ENCODE measurements at regions not wholly inside any gene's neighbourhood (a gene's known extent, or its start where the extent isn't known, plus 50 kb on each side); places are given as distances from the start of the nearest gene placed in this dataset.
A peak's percentile ranks its signal among the peaks of the same experiment; 100 is the strongest.
"Not testable (repeated sequence)": the region's sequence is repeated elsewhere in the genome, so short reads cannot be mapped to it uniquely, and the experiment has no call there.

GRCh38 chr7:131083781-131084180 is 243.9 kb upstream of the MKLN1 start:
- DNase-seq (ENCODE audit: low read depth): no peak

GRCh38 chr7:131084336-131084735 is 243.3 kb upstream of the MKLN1 start:
- DNase-seq (ENCODE audit: low read depth): not testable (repeated sequence)

GRCh38 chr7:131087756-131088658 is 239.7 kb upstream of the MKLN1 start:
- no peak for DNase-seq (ENCODE audit: low read depth)

GRCh38 chr7:131090188-131090587 is 237.5 kb upstream of the MKLN1 start:
- no peak for DNase-seq (ENCODE audit: low read depth)

- no peak for DNase-seq (ENCODE audit: low read depth)
Measured at GRCh38 chr7:131090886-131091692, 236.6 kb upstream of the MKLN1 start.

- DNase-seq (ENCODE audit: low read depth): no peak
Measured at GRCh38 chr7:131094685-131095084, 233.0 kb upstream of the MKLN1 start.

GRCh38 chr7:131095346-131095745 is 232.3 kb upstream of the MKLN1 start:
- DNase-seq (ENCODE audit: low read depth): no peak

GRCh38 chr7:131096267-131096927 is 231.3 kb upstream of the MKLN1 start:
- DNase-seq (ENCODE audit: low read depth): no peak

- DNase-seq (ENCODE audit: low read depth): no peak
Measured at GRCh38 chr7:131097662-131098376, 229.9 kb upstream of the MKLN1 start.

GRCh38 chr7:131098527-131098926 is 229.1 kb upstream of the MKLN1 start:
- no peak for DNase-seq (ENCODE audit: low read depth)

GRCh38 chr7:131100357-131101054 is 227.2 kb upstream of the MKLN1 start:
- no peak for DNase-seq (ENCODE audit: low read depth)

GRCh38 chr7:131103997-131104396 is 223.7 kb upstream of the MKLN1 start:
- DNase-seq (ENCODE audit: low read depth): peak; percentile 84

- DNase-seq (ENCODE audit: low read depth): peak; percentile 8
Measured at GRCh38 chr7:131104596-131105293, 222.9 kb upstream of the MKLN1 start.

- DNase-seq (ENCODE audit: low read depth): no peak
Measured at GRCh38 chr7:131105294-131105798, 222.3 kb upstream of the MKLN1 start.

- peak; percentile 35 for DNase-seq (ENCODE audit: low read depth)
Measured at GRCh38 chr7:131105799-131106680, 221.6 kb upstream of the MKLN1 start.

GRCh38 chr7:131106681-131107336 is 220.9 kb upstream of the MKLN1 start:
- DNase-seq (ENCODE audit: low read depth): peak; percentile 50

GRCh38 chr7:131107337-131108211 is 220.1 kb upstream of the MKLN1 start:
- peak; percentile 61 for DNase-seq (ENCODE audit: low read depth)
